ENCODE measurements at regions not wholly inside any gene's neighbourhood (a gene's known extent, or its start where the extent isn't known, plus 50 kb on each side); places are given as distances from the start of the nearest gene placed in this dataset.

GRCh38 chr6:3617192-3617631, 134.3 kb downstream of the PXDC1 start:
- DNase-seq, result no peak
- no peaks in the 10 kb centered on the region for H4K20me1 ChIP-seq (ENCODE audit: insufficient read depth, low read length)
- ChIA-PET CTCF (no interaction called here), POLR2A (ENCODE audit: unreplicated experiment) (no interaction called here)
- H3K23ac ChIP-seq (ENCODE audit: low read depth, low read length), result no peak overlapping the region
- H3K9me1 ChIP-seq (ENCODE audit: insufficient read depth, low read length), result peaks cover 5% of the 10 kb centered on the region; the same call in 1 of the 2 replicates
- BruUV-seq (replicated peaks), result no TSS peak
- H3K9me3 ChIP-seq (ENCODE audit: control insufficient read depth, insufficient read depth, low read length), result no peaks in the 10 kb centered on the region
- H2BK20ac ChIP-seq (ENCODE audit: low read depth, low read length), result no peak overlapping the region
- no peaks in the 10 kb centered on the region for H3K36me3 ChIP-seq (ENCODE audit: control insufficient read depth, insufficient read depth, low read length)
- H3K4ac ChIP-seq (ENCODE audit: low read depth, low read length), result no peak overlapping the region
- H3K4me3 ChIP-seq (ENCODE audit: insufficient read depth, low read depth, low read length), result no peak overlapping the region
- H4K8ac ChIP-seq (ENCODE audit: low read depth in 2 of 2, low read length in 2 of 2), result no peak overlapping the region
- in situ Hi-C loops (cut with MboI; ENCODE audit: low sequenced_read_pairs), result no loop called here
- no peak overlapping the region for H4K91ac ChIP-seq (ENCODE audit: insufficient read depth, low read depth, low read length)
- H3K79me1 ChIP-seq (ENCODE audit: low read depth in 1 of 2, low read length in 2 of 2), result no peaks in the 10 kb centered on the region
- H3K4me1 ChIP-seq (ENCODE audit: control insufficient read depth, insufficient read depth, low read length), result peaks cover 4% of the 10 kb centered on the region; the same call in 1 of the 2 replicates
- dilution Hi-C loops (cut with HindIII; ENCODE audit: low sequenced_read_pairs, unreplicated experiment), result no loop called here
- H3K18ac ChIP-seq (ENCODE audit: low read depth, low read length), result no peak overlapping the region
- H3K27me3 ChIP-seq (ENCODE audit: control insufficient read depth, insufficient read depth, low read length), result peaks cover 50% of the 10 kb centered on the region
- no peak overlapping the region for H2BK5ac ChIP-seq (ENCODE audit: low read depth, low read length, poor library complexity, severe bottlenecking)
- ATAC-seq (ENCODE audit: low read depth), result no peak
- no peak overlapping the region for H2AK5ac ChIP-seq (ENCODE audit: low read depth, low read length)
- H4K5ac ChIP-seq (ENCODE audit: low read depth, low read length), result no peak overlapping the region
- no peak overlapping the region for H2BK15ac ChIP-seq (ENCODE audit: low read depth, low read length)
- H3K27ac ChIP-seq (ENCODE audit: insufficient read depth, low read length), result no peak overlapping the region
- no peak overlapping the region for H3K14ac ChIP-seq (replicated peaks; ENCODE audit: low read depth, low read length)
- H3K56ac ChIP-seq (ENCODE audit: extremely low read depth, insufficient read depth, low read length), result no peak overlapping the region
- no peak overlapping the region for H2BK120ac ChIP-seq (ENCODE audit: low read depth, low read length)
- H2AFZ ChIP-seq (replicated peaks; ENCODE audit: low read length, poor library complexity), result no peak overlapping the region
- TF ChIP-seq CTCF (conservative IDR thresholded peaks at IDR 0.05; ENCODE audit: low read depth, low read length), result no peak
- no peak for TF ChIP-seq FOS (IDR thresholded peaks at IDR 0.05; ENCODE audit: low read depth, low read length)
- no peak for TF ChIP-seq RCOR1 (IDR thresholded peaks at IDR 0.05; ENCODE audit: insufficient replicate concordance, low read length)
- no peak for TF ChIP-seq MXI1 (IDR thresholded peaks at IDR 0.05; ENCODE audit: borderline replicate concordance, low read depth, low read length)
- TF ChIP-seq SMC3 (IDR thresholded peaks at IDR 0.05; ENCODE audit: low read depth, low read length), result no peak
- H3K9ac ChIP-seq (ENCODE audit: low read depth, low read length), result no peak overlapping the region
- WGBS, 2 experiments (ENCODE audit: extremely low coverage in 2 of 2, insufficient read length in 1 of 2), result no CpG with 5 or more reads among the region's 7 CpGs
- H2AK9ac ChIP-seq (replicated peaks; ENCODE audit: low read depth, low read length, poor library complexity), result no peak overlapping the region
- intact Hi-C loops (cut with micrococcal nuclease), result no loop called here
- no peak overlapping the region for H3K4me2 ChIP-seq (ENCODE audit: low read depth, low read length)
